Loucy (cell line): ENCODE measurements at regions not wholly inside any gene's neighbourhood (a gene's known extent, or its start where the extent isn't known, plus 50 kb on each side); places are given as distances from the start of the nearest gene placed in this dataset.

Experiments used
- H2AFZ ChIP-seq: fragments of 200-600 bp; sonication (generic); 2 replicates; pipeline ENCODE4 v1.6.0; 2016; ENCODE audit warnings: antibody characterized with exemption, mild to moderate bottlenecking, low read length, moderate library complexity
- H3F3A ChIP-seq: fragments of 200-600 bp; 2 replicates; pipeline ENCODE4 v1.6.0; 2016; ENCODE audit warnings: antibody characterized with exemption, low read depth, mild to moderate bottlenecking
- H3K27me3 ChIP-seq: fragments of 200-600 bp; sonication (generic); 2 replicates; pipeline ENCODE4 v1.6.1; 2014; ENCODE audit warnings: low read length, mild to moderate bottlenecking; ENCODE audit not compliant: insufficient read depth, poor library complexity, severe bottlenecking
- H3K36me3 ChIP-seq: fragments of 200-600 bp; sonication (generic); 2 replicates; pipeline ENCODE4 v1.6.1; 2016; ENCODE audit warnings: low read length; ENCODE audit not compliant: insufficient read depth
- H3K4me1 ChIP-seq: fragments of 200-600 bp; sonication (generic); 2 replicates; pipeline ENCODE4 v1.5.1; 2014; ENCODE audit warnings: low read length, mild to moderate bottlenecking; ENCODE audit not compliant: insufficient read depth, poor library complexity, severe bottlenecking
- H3K4me2 ChIP-seq: fragments of 200-600 bp; sonication (generic); 2 replicates; pipeline ENCODE4 v1.6.0; 2014; ENCODE audit warnings: antibody characterized with exemption, low read length, low read depth, mild to moderate bottlenecking; ENCODE audit not compliant: poor library complexity, severe bottlenecking
- H3K4me3 ChIP-seq: fragments of 200-600 bp; sonication (generic); 2 replicates; pipeline ENCODE4 v1.5.1; 2014; ENCODE audit warnings: low read length, mild to moderate bottlenecking, mixed read lengths; ENCODE audit not compliant: poor library complexity, severe bottlenecking
- H3K79me2 ChIP-seq: fragments of 200-600 bp; sonication (generic); 2 replicates; pipeline ENCODE4 v1.6.1; 2014; ENCODE audit warnings: low read length; ENCODE audit not compliant: insufficient read depth
- H3K9ac ChIP-seq: fragments of 200-600 bp; sonication (generic); 2 replicates; pipeline ENCODE4 v1.6.0; 2014; ENCODE audit warnings: mild to moderate bottlenecking, low read depth, low read length, moderate library complexity; ENCODE audit not compliant: poor library complexity, severe bottlenecking
- H3K9me2 ChIP-seq: fragments of 200-600 bp; sonication (generic); replicated peaks from 2 replicates; pipeline ENCODE4 v1.6.1; 2016; ENCODE audit warnings: low read depth, low read length, mixed read lengths
- H3K9me3 ChIP-seq: fragments of 200-600 bp; sonication (generic); 2 replicates; pipeline ENCODE4 v1.6.1; 2014; ENCODE audit warnings: mild to moderate bottlenecking, antibody characterized with exemption, low read length, low read depth; ENCODE audit not compliant: insufficient read depth
- H4K20me1 ChIP-seq: fragments of 200-600 bp; sonication (generic); 2 replicates; pipeline ENCODE4 v1.6.0; 2014; ENCODE audit warnings: antibody characterized with exemption, low read length, mild to moderate bottlenecking; ENCODE audit not compliant: insufficient read depth, poor library complexity, severe bottlenecking
- EZH2phosphoT487 ChIP-seq: fragments of 200-600 bp; IDR thresholded peaks from 2 replicates; pipeline ENCODE4 v1.6.1; 2018; ENCODE audit warnings: antibody characterized with exemption, mild to moderate bottlenecking, moderate library complexity, borderline replicate concordance
- TF ChIP-seq, protein P1 (sequence below): fragments of 200-600 bp; sonication (generic); conservative IDR thresholded peaks from 2 replicates; pipeline ENCODE4 v1.5.1; 2014; ENCODE audit warnings: mild to moderate bottlenecking, antibody characterized with exemption, low read length

DNA sequence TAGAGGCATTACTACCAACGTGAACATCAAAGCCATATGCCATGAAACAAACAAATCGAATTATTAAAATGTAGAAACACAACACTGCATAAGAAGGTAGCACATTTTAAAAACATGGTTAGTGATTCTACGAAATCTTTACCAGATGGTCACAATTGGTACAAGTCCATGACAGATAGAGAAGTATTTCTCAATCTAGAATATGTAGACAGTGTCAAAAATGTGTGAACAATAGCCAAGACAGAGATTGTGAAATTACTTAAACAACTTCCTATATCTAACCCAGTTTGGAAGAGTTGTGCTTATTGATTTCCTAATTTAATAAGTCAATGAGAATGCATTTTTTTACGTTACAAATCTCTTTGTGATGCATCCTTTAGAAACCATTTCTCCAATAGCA is 1121.6 kb downstream of the MAT2B start:
- Histone ChIP-seq H3K4me1 (no peaks in the 10 kb centered on the region), H4K20me1 (no peaks in the 10 kb centered on the region), H3K79me2 (no peaks in the 10 kb centered on the region), H2AFZ (no peak overlapping the region), H3F3A (no peaks in the 10 kb centered on the region), H3K36me3 (no peaks in the 10 kb centered on the region), H3K4me3 (no peak overlapping the region), H3K27me3 (no peaks in the 10 kb centered on the region), H3K9me2 (no peaks in the 10 kb centered on the region), H3K9ac (no peak overlapping the region), H3K9me3 (no peaks in the 10 kb centered on the region), H3K4me2 (no peak overlapping the region)
- TF ChIP-seq, protein P1, sequence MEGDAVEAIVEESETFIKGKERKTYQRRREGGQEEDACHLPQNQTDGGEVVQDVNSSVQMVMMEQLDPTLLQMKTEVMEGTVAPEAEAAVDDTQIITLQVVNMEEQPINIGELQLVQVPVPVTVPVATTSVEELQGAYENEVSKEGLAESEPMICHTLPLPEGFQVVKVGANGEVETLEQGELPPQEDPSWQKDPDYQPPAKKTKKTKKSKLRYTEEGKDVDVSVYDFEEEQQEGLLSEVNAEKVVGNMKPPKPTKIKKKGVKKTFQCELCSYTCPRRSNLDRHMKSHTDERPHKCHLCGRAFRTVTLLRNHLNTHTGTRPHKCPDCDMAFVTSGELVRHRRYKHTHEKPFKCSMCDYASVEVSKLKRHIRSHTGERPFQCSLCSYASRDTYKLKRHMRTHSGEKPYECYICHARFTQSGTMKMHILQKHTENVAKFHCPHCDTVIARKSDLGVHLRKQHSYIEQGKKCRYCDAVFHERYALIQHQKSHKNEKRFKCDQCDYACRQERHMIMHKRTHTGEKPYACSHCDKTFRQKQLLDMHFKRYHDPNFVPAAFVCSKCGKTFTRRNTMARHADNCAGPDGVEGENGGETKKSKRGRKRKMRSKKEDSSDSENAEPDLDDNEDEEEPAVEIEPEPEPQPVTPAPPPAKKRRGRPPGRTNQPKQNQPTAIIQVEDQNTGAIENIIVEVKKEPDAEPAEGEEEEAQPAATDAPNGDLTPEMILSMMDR = no peak
- no peak for TF ChIP-seq EZH2phosphoT487

DNA sequence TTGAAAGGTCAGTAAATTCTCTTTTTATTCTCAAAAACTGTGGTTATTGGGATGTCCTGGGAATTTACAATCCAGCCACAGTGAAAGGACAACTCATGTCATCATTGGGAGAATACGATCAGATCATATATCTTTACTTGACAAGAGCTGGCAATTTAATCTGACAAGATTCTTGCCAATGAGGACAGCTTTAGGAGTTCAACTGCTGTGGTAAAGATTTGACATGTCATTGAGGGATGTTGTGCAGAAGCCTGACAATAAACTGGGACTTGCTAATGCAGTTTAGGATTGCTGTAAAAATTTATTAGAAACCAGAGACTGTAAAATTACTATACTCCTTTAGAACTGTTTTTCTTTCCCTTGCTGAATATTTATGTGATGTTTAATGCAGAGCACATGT is 1131.0 kb downstream of the MAT2B start:
- Histone ChIP-seq H3K4me3 (no peak overlapping the region), H2AFZ (no peak overlapping the region), H3K36me3 (no peaks in the 10 kb centered on the region), H3K27me3 (no peaks in the 10 kb centered on the region), H4K20me1 (no peaks in the 10 kb centered on the region), H3K9me3 (no peaks in the 10 kb centered on the region), H3K9ac (no peak overlapping the region), H3K79me2 (no peaks in the 10 kb centered on the region), H3F3A (no peaks in the 10 kb centered on the region), H3K4me1 (no peaks in the 10 kb centered on the region), H3K4me2 (no peak overlapping the region), H3K9me2 (no peaks in the 10 kb centered on the region)
- TF ChIP-seq, protein P1 = no peak
- no peak for TF ChIP-seq EZH2phosphoT487

DNA sequence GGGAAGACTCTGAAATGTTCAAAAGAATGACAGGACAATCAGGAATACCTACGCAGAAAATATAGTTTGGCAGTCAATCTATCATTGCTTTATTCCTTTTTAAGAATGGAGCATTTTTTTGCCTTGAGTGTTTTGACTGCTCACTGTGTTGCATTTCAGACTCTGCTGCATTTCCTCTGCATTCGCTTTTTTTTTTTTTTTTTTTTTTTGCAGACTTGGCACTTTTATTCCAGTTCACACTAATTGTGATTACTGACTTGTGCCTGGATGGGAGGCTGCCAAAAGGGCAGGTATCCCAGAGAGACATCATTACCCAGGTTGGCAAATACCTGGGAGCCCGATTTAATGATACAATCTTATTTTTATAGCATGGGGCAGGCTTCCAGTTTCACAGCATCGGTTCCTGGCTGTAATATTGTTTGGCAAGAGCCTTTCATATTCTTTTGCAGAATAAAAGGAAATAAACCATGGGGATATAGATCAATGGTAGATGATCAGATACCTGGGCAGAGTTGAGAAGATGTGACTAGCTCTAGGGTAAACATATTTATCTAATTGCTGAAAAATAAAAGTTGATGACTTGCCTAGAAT is 1132.6 kb downstream of the MAT2B start:
- Histone ChIP-seq H3K4me1 (no peaks in the 10 kb centered on the region), H3K36me3 (no peaks in the 10 kb centered on the region), H4K20me1 (no peaks in the 10 kb centered on the region), H3K9ac (no peak overlapping the region), H3K9me2 (no peaks in the 10 kb centered on the region), H3K9me3 (no peaks in the 10 kb centered on the region), H3K27me3 (no peaks in the 10 kb centered on the region), H3F3A (no peaks in the 10 kb centered on the region), H2AFZ (no peak overlapping the region), H3K4me3 (no peak overlapping the region), H3K79me2 (no peaks in the 10 kb centered on the region), H3K4me2 (no peak overlapping the region)
- TF ChIP-seq, protein P1 = no peak
- no peak for TF ChIP-seq EZH2phosphoT487
